Lower leg skin (tissue), 3 donors: ENCODE measurements at regions not wholly inside any gene's neighbourhood (a gene's known extent, or its start where the extent isn't known, plus 50 kb on each side); places are given as distances from the start of the nearest gene placed in this dataset.

Experiments
- CTCF ChIP-seq, 3 donors: fragments of 450-650 bp; IDR thresholded peaks; one replicate each; pipeline ENCODE4 v1.5.1; 2016; ENCODE audit warnings: antibody characterized with exemption in 3 of 3, mild to moderate bottlenecking in 3 of 3, moderate library complexity in 2 of 3
- POLR2A ChIP-seq, 2 donors: fragments of 450-650 bp; IDR thresholded peaks; one replicate each; pipeline ENCODE4 v1.6.1; 2016 to 2017; ENCODE audit warnings: antibody characterized with exemption in 2 of 2, mild to moderate bottlenecking in 1 of 2, moderate library complexity in 1 of 2

- TF ChIP-seq CTCF (IDR thresholded peaks at IDR 0.05) = no peak
- TF ChIP-seq POLR2A (IDR thresholded peaks at IDR 0.05) = no peak
Observed at GRCh38 chr13:85076343-85076742, 722.9 kb downstream of the SLITRK6 start.
